HG03064 (cell line): ENCODE measurements at regions not wholly inside any gene's neighbourhood (a gene's known extent, or its start where the extent isn't known, plus 50 kb on each side); places are given as distances from the start of the nearest gene placed in this dataset.

Source experiments
- ATAC-seq: cut with Tn5 transposase; IDR thresholded peaks from one replicate; pipeline ENCODE4 v1.9.1; 2021; ENCODE audit warnings: low read depth; ENCODE audit not compliant: unreplicated experiment

GRCh38 chr12:91870872-91871707 is 274.6 kb downstream of the BTG1 start:
- ATAC-seq, result no peak

GRCh38 chr12:91868054-91868453 is 277.6 kb downstream of the BTG1 start:
- ATAC-seq, result no peak

GRCh38 chr12:91866566-91866965 is 279.1 kb downstream of the BTG1 start:
- no peak for ATAC-seq

GRCh38 chr12:91863702-91864101 is 281.9 kb downstream of the BTG1 start:
- no peak for ATAC-seq

GRCh38 chr12:91861554-91861953 is 284.1 kb downstream of the BTG1 start:
- ATAC-seq, result no peak

DNA sequence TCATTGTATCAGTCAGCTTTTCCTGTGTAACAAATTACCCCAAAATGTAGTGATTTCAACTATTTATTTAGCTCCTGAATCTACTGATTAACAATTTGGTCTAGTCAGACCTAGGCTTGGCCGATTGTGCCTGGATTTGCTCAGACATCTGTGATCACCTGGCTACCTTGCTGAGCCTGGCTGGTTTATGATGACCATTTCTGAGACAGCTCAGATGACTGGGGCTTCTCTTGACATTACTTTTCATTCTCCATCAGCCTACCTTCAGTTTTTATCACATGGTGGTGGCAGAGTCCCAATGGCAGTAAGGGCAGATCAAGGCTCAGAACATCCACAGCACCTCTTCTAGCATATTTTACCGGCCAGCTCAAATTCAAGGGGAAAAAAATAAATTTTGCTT is 286.3 kb downstream of the BTG1 start:
- no peak for ATAC-seq

GRCh38 chr12:91857813-91858542 is 287.7 kb downstream of the BTG1 start:
- ATAC-seq, result no peak

DNA sequence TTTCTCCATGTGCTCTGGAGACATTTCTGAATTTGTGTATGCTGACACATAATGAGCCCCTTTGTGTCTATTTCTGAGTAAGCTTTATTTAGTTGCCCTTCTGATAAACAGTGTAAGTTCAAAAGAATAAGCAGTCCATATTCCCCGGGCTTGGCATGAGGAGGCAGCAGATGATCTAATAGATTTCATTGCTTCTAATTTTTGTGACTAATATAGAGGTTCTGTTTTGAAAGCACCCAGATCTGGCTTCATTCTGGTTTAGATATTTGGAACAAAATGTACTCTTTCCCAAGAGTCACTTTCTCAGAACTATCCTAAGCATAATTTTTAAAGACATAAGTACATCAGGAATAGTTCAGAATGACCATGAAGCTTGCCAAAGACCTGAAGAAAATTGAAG is 290.9 kb downstream of the BTG1 start:
- no peak for ATAC-seq

DNA sequence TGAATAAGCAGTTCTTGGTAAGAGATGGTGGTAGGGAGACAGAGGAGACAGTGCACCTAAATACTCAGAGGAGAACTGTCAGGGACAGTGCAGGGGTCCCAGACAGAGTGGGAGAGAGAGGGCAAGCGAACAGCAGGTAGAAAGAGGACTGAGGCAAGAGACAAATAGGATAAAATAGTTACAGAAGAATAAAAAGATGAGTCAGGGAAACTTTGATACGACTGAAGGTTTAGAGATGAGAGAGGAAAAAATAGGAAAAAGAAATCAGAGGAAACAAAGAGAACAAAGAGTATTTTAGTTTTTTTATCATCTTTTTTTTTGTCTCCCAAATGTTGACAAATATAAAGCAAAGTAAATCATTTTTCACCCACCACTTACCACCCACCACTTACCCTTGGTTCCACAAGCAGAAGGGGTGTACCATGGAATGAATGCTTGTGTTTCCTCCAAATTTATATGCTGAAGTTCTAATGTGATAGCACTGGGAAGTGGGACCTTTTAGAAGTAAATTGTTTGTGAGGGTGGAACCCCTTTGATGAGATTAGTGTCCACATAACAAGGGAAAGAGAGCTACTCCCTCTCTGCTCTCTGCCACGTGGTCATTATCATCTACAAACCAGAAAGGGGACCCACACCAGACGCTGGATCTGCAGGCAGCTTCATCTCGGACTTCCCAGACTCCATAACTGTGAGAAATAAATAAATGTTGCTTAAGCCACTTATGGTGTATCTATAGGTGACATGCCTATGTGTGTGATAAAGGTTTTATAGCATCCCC is 292.1 kb downstream of the BTG1 start:
- ATAC-seq, result no peak

GRCh38 chr12:91852634-91853033 is 293.0 kb downstream of the BTG1 start:
- ATAC-seq, result no peak

- no peak for ATAC-seq
These were observed 293.7 kb downstream of the BTG1 start for GRCh38 chr12:91851741-91852477.

DNA sequence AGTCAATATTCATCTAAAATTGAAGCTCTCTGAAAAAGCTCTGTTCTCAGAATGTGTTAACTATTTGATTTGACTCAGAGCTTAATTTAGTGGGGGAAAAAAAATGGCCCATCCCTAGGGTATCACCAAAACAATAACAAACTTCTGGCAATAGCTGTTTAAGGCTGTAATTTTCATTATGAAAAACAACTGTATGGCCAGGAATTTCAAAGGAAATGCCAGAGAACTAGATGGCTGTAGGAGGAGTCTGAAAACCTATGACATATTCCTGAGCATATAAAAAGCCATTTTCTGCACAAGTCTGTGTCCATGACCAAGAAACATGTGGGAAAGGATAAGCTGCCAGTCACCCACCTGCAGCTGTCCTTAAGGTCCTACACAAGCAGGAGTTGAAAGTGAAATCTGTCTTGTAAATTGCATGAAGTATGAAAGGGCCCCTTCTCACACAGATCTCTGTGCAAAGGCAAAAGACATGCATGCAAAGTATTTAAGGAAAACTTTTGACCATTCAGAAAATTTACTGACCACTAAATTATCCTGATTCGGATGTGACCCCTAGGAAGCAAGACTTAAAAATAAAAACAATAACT is 299.1 kb downstream of the BTG1 start:
- ATAC-seq, result no peak

DNA sequence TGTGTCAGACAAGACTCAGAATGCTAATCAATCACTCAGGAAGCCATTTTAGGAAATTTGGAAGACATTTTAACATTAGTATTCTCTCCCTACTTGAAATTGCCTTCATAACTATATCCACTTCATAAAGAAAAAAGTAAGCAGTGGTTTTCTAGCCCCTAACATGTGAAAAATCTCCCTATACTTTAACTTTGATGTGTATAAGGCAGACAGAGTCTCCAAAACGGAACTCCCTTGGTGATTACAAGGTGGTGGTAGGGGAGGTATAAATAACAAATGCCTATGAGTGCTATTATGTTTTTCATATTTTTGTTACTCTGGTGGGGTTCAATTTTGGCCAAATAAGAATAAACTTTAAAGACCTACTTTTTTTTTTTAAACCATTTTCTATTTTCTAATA is 300.3 kb downstream of the BTG1 start:
- ATAC-seq, result no peak

- ATAC-seq, result no peak
These were observed 303.8 kb downstream of the BTG1 start for GRCh38 chr12:91841822-91842221.

DNA sequence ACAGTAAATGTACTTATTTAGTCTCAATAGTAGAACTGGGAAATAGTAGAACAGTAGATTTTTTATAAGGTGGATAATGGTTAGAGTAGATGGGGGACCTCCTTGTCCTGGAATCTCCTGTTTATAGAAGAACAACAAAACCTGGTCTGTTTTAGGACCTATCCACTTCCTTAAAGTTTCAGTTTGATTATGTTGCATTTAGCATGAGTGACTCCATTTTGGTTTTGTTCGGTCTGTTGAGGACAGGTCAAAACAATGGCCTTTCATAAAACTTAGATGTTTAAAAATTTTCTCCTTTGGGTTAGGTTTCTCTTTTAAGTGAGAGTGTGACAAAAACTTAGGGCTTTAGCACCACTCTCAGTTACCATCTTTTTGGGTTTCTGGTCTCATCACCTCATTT is 308.9 kb downstream of the BTG1 start:
- no peak for ATAC-seq

- no peak for ATAC-seq
These were observed 309.4 kb downstream of the BTG1 start for GRCh38 chr12:91836264-91836663.

- no peak for ATAC-seq
These were observed 310.0 kb downstream of the BTG1 start for GRCh38 chr12:91835693-91836092.

DNA sequence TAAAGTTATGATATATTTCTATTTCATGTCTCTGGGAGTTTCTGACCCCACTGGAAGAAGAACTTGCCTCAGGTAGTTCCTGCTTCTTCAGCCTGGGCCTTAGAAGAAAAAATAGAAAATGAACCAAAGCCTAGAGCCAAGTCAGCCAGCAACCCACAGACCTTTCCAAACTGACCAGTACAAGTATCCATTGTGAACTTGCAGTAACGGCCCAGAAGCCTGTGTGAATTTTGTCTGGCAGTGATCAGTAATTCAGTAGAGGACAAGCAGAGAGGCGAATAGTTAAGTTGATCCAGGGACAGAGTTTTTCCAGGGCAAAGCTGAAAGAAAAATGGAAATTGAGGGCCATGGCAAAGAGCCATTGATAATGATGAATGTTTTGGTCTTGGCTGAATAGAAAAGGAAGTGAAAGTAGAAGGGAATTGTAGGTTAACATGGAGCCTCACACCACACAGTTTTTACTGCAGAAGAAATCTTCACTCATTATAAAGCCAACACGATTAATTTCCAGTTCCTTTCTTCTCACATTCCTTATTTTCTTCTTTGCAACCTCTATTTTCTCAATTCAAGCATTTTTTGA is 311.8 kb downstream of the BTG1 start:
- no peak for ATAC-seq

- ATAC-seq, result no peak
These were observed 319.6 kb downstream of the BTG1 start for GRCh38 chr12:91825999-91826398.

DNA sequence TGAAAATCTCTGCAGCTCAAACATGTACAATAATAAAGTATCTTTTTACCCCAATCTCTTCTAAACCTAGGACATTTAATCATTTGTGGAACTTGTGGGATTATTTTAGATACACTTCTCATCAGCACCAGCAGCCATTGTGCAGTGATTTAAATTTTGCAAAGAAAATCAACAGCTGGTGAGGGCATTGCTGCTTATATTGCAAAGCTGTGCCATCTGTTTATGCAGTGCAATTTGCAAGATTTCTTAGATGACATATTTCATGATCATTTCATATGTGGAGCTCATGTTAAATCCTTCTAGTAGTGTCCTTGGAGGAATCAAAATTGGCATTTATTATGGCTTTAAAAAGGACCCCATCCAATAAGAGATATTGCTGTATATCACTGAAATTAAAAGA is 320.7 kb downstream of the BTG1 start:
- no peak for ATAC-seq
